SK-N-SH treated with all-trans-retinoic acid at 6 μM for 48 hours (cell line): ENCODE measurements at regions not wholly inside any gene's neighbourhood (a gene's known extent, or its start where the extent isn't known, plus 50 kb on each side); places are given as distances from the start of the nearest gene placed in this dataset.

ENCODE experiments used
- ATAC-seq: fragments of 200-7000 bp; cut with Tn5 transposase; 3 replicates; pipeline ENCODE4 v1.9.1; 2020; ENCODE audit warnings: mild to moderate bottlenecking, moderate library complexity
- ARNTL ChIP-seq: fragments of 450-650 bp; formaldehyde crosslinking; IDR thresholded peaks from 2 replicates; pipeline ENCODE4 v1.5.0; 2020; ENCODE audit warnings: low read depth, mild to moderate bottlenecking, moderate library complexity, borderline replicate concordance
- ESRRG ChIP-seq: fragments of 250-450 bp; sonication (Bioruptor Pico); IDR thresholded peaks from 2 replicates; pipeline ENCODE4 v1.6.1; 2021; ENCODE audit warnings: mild to moderate bottlenecking
- GLIS3 ChIP-seq: fragments of 250-450 bp; sonication (Bioruptor Pico); IDR thresholded peaks from 2 replicates; pipeline ENCODE4 v1.5.0; 2020; ENCODE audit warnings: mild to moderate bottlenecking, moderate library complexity
- ISL1 ChIP-seq: fragments of 250-450 bp; sonication (Bioruptor Pico); IDR thresholded peaks from 2 replicates; pipeline ENCODE4 v2.1.2; 2022; ENCODE audit warnings: mild to moderate bottlenecking, moderate library complexity
- OSR1 ChIP-seq: fragments of 250-450 bp; sonication (Bioruptor Pico); IDR thresholded peaks from 2 replicates; pipeline ENCODE4 v1.8.0; 2022; ENCODE audit warnings: moderate library complexity, mild to moderate bottlenecking, inconsistent platforms
- PPARA ChIP-seq: fragments of 250-450 bp; sonication (Bioruptor Pico); IDR thresholded peaks from 2 replicates; pipeline ENCODE4 v1.5.0; 2020; ENCODE audit warnings: mild to moderate bottlenecking, borderline replicate concordance
- SNAI2 ChIP-seq: fragments of 250-450 bp; sonication (Bioruptor Pico); IDR thresholded peaks from 2 replicates; pipeline ENCODE4 v1.5.0; 2020; ENCODE audit warnings: mild to moderate bottlenecking, moderate library complexity
- TOX ChIP-seq: fragments of 250-450 bp; sonication (Bioruptor Pico); IDR thresholded peaks from 2 replicates; pipeline ENCODE4 v1.8.0; 2021; ENCODE audit warnings: mild to moderate bottlenecking, moderate library complexity, borderline replicate concordance
- ZC3H10 ChIP-seq: fragments of 250-450 bp; sonication (Bioruptor Pico); IDR thresholded peaks from 2 replicates; pipeline ENCODE4 v1.5.1; 2021; ENCODE audit warnings: mild to moderate bottlenecking, moderate library complexity
- ZFP3 ChIP-seq: fragments of 250-450 bp; sonication (Bioruptor Pico); IDR thresholded peaks from 2 replicates; pipeline ENCODE4 v1.5.0; 2020; ENCODE audit warnings: mild to moderate bottlenecking, moderate library complexity
- ZFP30 ChIP-seq: fragments of 450-650 bp; formaldehyde crosslinking; IDR thresholded peaks from 2 replicates; pipeline ENCODE4 v1.5.0; 2022; ENCODE audit warnings: mild to moderate bottlenecking, moderate library complexity
- ZNF565 ChIP-seq: fragments of 450-650 bp; formaldehyde crosslinking; conservative IDR thresholded peaks from 2 replicates; pipeline ENCODE4 v1.5.0; 2020; ENCODE audit warnings: low read depth, mild to moderate bottlenecking, moderate library complexity
- ZNF70 ChIP-seq: fragments of 450-650 bp; formaldehyde crosslinking; IDR thresholded peaks from 2 replicates; pipeline ENCODE4 v1.5.0; 2020; ENCODE audit warnings: mild to moderate bottlenecking, moderate library complexity
- ZNF8 ChIP-seq: fragments of 450-650 bp; formaldehyde crosslinking; IDR thresholded peaks from 2 replicates; pipeline ENCODE4 v1.5.0; 2020; ENCODE audit warnings: mild to moderate bottlenecking, moderate library complexity
- TF ChIP-seq, protein P1 (sequence below): fragments of 250-450 bp; sonication (Bioruptor Pico); IDR thresholded peaks from 2 replicates; pipeline ENCODE4 v1.8.0; 2020; ENCODE audit warnings: mild to moderate bottlenecking, moderate library complexity, borderline replicate concordance
- TF ChIP-seq, protein P2 (sequence below): fragments of 250-450 bp; sonication (Bioruptor Pico); IDR thresholded peaks from 2 replicates; pipeline ENCODE4 v1.5.1; 2020; ENCODE audit warnings: low read depth, mild to moderate bottlenecking, moderate library complexity
- TF ChIP-seq, protein P3 (sequence below): fragments of 250-450 bp; sonication (Bioruptor Pico); IDR thresholded peaks from 2 replicates; pipeline ENCODE4 v1.5.0; 2020; ENCODE audit warnings: mild to moderate bottlenecking, moderate library complexity
- TF ChIP-seq, protein P4 (sequence below): fragments of 250-450 bp; sonication (Bioruptor Pico); IDR thresholded peaks from 2 replicates; pipeline ENCODE4 v1.5.1; 2021; ENCODE audit warnings: mild to moderate bottlenecking, moderate library complexity
- TF ChIP-seq, protein P5 (sequence below): fragments of 250-450 bp; sonication (Bioruptor Pico); IDR thresholded peaks from 2 replicates; pipeline ENCODE4 v1.8.0; 2021; ENCODE audit warnings: low read depth, mild to moderate bottlenecking, moderate library complexity, borderline replicate concordance

DNA sequence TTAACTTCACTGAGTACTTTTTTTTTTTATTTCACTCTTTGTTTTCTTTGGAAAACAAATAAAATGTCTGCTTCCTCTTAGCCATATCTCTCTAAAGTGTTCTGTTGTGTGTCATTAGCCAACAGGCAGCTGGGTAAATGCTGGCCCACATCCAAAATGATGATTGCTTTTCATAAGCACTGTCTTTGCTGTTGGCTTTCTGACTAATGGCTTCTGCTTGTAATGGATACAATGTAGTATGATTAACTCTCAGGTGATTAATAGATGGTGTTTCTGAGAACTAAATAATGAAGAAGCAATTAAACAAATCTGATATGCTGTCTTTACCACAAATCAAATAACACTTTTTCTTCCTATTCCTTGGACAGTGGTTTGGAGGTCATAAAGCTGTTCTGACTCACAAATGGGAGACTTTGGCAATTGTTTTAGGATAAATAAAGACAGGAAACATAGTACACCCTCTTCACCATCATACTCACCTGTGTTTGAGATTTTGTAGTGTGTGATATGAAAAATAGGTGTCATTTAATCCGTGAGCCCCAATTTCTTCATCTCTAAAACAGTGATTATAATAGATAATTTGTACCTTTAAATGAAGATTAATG, 888.4 kb downstream of the TSN start (continued):
- TF ChIP-seq, protein P1, sequence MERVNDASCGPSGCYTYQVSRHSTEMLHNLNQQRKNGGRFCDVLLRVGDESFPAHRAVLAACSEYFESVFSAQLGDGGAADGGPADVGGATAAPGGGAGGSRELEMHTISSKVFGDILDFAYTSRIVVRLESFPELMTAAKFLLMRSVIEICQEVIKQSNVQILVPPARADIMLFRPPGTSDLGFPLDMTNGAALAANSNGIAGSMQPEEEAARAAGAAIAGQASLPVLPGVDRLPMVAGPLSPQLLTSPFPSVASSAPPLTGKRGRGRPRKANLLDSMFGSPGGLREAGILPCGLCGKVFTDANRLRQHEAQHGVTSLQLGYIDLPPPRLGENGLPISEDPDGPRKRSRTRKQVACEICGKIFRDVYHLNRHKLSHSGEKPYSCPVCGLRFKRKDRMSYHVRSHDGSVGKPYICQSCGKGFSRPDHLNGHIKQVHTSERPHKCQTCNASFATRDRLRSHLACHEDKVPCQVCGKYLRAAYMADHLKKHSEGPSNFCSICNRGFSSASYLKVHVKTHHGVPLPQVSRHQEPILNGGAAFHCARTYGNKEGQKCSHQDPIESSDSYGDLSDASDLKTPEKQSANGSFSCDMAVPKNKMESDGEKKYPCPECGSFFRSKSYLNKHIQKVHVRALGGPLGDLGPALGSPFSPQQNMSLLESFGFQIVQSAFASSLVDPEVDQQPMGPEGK (CRISPR knock-in tag), result peak; percentile 60; the same call in 1 of the 2 replicates
- TF ChIP-seq, protein P2, sequence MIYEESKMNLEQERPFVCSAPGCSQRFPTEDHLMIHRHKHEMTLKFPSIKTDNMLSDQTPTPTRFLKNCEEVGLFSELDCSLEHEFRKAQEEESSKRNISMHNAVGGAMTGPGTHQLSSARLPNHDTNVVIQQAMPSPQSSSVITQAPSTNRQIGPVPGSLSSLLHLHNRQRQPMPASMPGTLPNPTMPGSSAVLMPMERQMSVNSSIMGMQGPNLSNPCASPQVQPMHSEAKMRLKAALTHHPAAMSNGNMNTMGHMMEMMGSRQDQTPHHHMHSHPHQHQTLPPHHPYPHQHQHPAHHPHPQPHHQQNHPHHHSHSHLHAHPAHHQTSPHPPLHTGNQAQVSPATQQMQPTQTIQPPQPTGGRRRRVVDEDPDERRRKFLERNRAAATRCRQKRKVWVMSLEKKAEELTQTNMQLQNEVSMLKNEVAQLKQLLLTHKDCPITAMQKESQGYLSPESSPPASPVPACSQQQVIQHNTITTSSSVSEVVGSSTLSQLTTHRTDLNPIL (CRISPR knock-in tag), result peak; percentile 85
- TF ChIP-seq ESRRG (CRISPR knock-in tag) (no peak), ZNF70 (CRISPR knock-in tag) (no peak)

DNA sequence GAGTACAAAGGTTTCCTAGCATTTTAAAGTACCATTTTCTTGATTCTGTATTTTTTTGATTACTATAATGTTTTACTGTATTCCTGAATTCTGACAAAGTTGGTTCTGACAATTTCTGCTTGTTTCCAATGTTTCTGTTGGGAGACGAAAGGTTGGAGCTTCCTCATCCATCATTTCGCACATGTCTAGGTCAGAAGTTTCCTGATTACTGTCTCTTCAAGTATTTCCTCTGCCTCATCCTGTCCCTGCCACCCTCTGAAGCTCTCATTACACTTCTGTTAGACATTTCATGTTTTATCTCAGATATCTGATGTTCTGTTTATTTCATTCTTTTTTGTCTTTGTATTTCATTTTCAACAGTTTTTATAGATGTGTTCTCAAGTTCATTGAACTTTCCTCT, 895.8 kb downstream of the TSN start:
- no peak for TF ChIP-seq ZFP3 (CRISPR knock-in tag)
- TF ChIP-seq ZFP30, result no peak
- TF ChIP-seq, protein P3, sequence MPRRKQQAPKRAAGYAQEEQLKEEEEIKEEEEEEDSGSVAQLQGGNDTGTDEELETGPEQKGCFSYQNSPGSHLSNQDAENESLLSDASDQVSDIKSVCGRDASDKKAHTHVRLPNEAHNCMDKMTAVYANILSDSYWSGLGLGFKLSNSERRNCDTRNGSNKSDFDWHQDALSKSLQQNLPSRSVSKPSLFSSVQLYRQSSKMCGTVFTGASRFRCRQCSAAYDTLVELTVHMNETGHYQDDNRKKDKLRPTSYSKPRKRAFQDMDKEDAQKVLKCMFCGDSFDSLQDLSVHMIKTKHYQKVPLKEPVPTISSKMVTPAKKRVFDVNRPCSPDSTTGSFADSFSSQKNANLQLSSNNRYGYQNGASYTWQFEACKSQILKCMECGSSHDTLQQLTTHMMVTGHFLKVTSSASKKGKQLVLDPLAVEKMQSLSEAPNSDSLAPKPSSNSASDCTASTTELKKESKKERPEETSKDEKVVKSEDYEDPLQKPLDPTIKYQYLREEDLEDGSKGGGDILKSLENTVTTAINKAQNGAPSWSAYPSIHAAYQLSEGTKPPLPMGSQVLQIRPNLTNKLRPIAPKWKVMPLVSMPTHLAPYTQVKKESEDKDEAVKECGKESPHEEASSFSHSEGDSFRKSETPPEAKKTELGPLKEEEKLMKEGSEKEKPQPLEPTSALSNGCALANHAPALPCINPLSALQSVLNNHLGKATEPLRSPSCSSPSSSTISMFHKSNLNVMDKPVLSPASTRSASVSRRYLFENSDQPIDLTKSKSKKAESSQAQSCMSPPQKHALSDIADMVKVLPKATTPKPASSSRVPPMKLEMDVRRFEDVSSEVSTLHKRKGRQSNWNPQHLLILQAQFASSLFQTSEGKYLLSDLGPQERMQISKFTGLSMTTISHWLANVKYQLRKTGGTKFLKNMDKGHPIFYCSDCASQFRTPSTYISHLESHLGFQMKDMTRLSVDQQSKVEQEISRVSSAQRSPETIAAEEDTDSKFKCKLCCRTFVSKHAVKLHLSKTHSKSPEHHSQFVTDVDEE (CRISPR knock-in tag), result no peak
- no peak for TF ChIP-seq SNAI2 (CRISPR knock-in tag)
- TF ChIP-seq GLIS3 (CRISPR knock-in tag), result no peak
- TF ChIP-seq, protein P4, sequence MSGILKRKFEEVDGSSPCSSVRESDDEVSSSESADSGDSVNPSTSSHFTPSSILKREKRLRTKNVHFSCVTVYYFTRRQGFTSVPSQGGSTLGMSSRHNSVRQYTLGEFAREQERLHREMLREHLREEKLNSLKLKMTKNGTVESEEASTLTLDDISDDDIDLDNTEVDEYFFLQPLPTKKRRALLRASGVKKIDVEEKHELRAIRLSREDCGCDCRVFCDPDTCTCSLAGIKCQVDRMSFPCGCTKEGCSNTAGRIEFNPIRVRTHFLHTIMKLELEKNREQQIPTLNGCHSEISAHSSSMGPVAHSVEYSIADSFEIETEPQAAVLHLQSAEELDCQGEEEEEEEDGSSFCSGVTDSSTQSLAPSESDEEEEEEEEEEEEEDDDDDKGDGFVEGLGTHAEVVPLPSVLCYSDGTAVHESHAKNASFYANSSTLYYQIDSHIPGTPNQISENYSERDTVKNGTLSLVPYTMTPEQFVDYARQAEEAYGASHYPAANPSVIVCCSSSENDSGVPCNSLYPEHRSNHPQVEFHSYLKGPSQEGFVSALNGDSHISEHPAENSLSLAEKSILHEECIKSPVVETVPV (CRISPR knock-in tag), result no peak
- TF ChIP-seq ZNF70 (CRISPR knock-in tag), result no peak
- no peak for TF ChIP-seq OSR1 (CRISPR knock-in tag)
- no peak for TF ChIP-seq PPARA
- TF ChIP-seq ZC3H10 (CRISPR knock-in tag), result no peak
- TF ChIP-seq ESRRG (CRISPR knock-in tag), result no peak
- no peak for TF ChIP-seq ISL1 (CRISPR knock-in tag)
- TF ChIP-seq, protein P1 (CRISPR knock-in tag), result no peak
- TF ChIP-seq ARNTL, result no peak
- no peak for TF ChIP-seq ZNF565 (CRISPR knock-in tag)
- TF ChIP-seq TOX (CRISPR knock-in tag), result no peak
- TF ChIP-seq, protein P5, sequence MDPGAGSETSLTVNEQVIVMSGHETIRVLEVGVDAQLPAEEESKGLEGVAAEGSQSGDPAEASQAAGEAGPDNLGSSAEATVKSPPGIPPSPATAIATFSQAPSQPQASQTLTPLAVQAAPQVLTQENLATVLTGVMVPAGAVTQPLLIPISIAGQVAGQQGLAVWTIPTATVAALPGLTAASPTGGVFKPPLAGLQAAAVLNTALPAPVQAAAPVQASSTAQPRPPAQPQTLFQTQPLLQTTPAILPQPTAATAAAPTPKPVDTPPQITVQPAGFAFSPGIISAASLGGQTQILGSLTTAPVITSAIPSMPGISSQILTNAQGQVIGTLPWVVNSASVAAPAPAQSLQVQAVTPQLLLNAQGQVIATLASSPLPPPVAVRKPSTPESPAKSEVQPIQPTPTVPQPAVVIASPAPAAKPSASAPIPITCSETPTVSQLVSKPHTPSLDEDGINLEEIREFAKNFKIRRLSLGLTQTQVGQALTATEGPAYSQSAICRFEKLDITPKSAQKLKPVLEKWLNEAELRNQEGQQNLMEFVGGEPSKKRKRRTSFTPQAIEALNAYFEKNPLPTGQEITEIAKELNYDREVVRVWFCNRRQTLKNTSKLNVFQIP (CRISPR knock-in tag), result no peak
- TF ChIP-seq, protein P2 (CRISPR knock-in tag), result no peak
- TF ChIP-seq ZNF8, result no peak
- no peak for ATAC-seq
